HG03064 (cell line): ENCODE measurements at regions not wholly inside any gene's neighbourhood (a gene's known extent, or its start where the extent isn't known, plus 50 kb on each side); places are given as distances from the start of the nearest gene placed in this dataset.
"Not testable (repeated sequence)": the region's sequence is repeated elsewhere in the genome, so short reads cannot be mapped to it uniquely, and the experiment has no call there.

Experiments used
- ATAC-seq: cut with Tn5 transposase; IDR thresholded peaks from one replicate; pipeline ENCODE4 v1.9.1; 2021; ENCODE audit warnings: low read depth; ENCODE audit not compliant: unreplicated experiment

DNA sequence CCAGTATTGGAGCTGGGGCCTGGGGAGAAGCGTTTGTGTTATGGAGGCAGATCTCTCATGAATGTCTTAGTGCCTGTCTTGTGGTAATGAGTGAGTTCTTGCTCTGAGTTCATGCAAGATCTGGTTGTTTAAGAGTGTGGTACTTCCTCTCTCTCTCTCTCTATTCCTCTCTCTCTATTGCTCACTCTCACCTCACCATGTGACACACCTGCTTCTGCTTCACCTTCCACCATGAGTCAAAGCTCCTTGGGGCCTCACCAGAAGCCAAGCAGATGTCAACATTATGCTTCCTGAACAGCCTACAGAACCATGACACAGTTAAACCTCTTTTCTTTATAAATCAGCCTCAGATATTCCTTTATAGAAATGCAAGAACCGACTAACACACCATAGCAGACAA, 242.7 kb upstream of the ADRA1B start:
- no peak for ATAC-seq

- no peak for ATAC-seq
These were observed 237.5 kb upstream of the ADRA1B start for GRCh38 chr5:159678657-159679392.

GRCh38 chr5:159680095-159680494, 236.2 kb upstream of the ADRA1B start:
- no peak for ATAC-seq

GRCh38 chr5:159681661-159682060, 234.6 kb upstream of the ADRA1B start:
- ATAC-seq, result no peak

GRCh38 chr5:159682623-159683022, 233.7 kb upstream of the ADRA1B start:
- ATAC-seq, result no peak

DNA sequence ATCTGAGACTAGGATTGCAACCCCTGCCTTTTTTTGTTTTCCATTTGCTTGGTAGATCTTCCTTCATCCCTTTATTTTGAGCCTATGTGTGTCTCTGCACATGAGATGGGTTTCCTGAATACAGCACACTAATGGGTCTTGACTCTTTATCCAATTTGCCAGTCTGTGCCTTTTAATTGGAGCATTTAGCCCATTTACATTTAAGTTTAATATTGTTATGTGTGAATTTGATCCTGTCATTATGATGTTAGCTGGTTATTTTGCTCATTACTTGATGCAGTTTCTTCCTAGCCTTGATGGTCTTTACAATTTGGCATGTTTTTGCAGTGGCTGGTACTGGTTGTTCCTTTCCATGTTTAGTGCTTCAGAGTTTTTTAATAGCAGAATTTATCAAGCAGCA, 228.4 kb upstream of the ADRA1B start:
- not testable (repeated sequence) for ATAC-seq

DNA sequence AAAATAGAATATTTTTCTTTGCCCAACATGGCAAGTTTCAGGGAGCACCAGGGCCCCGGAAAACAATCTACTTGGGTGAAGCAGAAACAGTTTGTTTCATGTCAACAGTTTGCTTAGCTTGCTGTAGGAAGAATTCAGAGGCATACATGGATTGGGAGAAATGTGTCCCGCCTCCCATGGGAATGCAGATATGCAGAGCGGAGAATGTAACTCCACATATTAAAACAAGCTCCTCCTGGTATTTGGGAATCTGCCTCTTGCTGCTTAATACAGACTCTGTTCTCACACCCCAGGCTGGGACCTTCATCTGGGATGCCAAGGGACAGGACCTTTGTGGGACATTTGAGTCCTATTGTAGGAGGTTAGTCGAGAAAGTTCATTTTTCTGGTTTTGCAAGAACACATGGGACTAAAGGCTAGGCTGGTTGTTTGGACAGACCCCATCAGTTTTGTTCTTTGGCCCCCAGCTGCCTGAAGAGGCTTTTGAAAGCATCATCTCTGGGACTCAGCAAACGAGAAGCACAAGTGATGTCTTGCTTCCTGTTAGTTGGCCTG, 220.5 kb upstream of the ADRA1B start:
- no peak for ATAC-seq

GRCh38 chr5:159697530-159697929, 218.8 kb upstream of the ADRA1B start:
- ATAC-seq, result no peak

GRCh38 chr5:159698322-159698721, 218.0 kb upstream of the ADRA1B start:
- ATAC-seq, result no peak

DNA sequence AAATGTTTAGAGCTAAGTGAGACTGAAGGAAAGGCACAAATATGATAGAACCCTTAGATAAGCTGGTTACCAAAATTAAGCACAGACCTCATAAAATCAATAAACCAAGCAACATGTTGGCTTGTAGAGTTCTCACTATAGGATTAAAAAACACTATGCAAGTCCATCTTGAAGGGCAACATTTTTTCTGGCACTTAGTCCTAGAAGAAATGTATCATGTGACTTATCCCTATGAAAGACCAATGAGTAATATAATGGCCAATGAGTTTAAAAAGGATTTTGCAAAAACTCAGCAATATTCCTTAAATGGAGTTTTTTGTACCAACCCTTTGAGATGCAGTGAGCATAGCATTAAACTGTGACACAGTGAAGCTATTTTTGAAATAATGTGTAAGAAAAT, 216.3 kb upstream of the ADRA1B start:
- no peak for ATAC-seq

DNA sequence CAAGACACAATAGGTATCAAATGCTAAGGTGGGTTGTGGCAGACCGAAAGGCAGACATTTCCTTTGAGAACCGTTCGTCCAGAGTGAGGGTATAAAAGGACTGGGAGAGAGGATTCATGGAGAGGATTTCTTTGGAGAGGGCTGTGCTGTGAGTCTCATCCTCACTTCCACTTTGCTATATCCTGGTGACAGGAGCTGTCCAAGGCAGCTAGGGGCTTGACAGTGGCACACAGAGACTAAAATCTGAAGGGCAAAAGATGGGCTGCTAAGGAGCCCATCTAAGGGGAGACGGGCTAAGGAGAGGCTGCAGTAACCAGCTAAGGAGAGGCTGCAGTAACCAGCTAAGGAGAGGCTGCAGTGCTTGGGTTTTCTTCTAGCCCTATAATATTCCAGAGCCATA, 214.0 kb upstream of the ADRA1B start:
- ATAC-seq, result no peak

DNA sequence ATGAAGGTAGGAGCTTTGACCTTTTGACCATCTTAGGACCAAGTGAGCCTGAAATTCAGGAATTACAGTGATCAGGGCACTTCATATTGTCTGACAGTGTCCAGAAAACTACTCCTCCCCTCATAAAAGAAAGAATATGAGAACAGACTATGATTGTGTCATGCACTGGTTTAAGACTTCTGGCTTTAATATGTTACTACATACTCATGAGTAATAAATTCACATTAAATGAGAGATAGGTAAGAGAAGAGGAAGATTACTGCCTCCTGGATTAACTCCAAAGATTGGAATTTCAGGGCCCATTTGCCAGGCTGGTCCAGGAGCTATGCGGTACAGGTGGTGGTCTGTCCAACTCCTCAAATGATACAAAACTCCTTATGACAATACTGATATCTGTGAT, 213.5 kb upstream of the ADRA1B start:
- ATAC-seq, result no peak

DNA sequence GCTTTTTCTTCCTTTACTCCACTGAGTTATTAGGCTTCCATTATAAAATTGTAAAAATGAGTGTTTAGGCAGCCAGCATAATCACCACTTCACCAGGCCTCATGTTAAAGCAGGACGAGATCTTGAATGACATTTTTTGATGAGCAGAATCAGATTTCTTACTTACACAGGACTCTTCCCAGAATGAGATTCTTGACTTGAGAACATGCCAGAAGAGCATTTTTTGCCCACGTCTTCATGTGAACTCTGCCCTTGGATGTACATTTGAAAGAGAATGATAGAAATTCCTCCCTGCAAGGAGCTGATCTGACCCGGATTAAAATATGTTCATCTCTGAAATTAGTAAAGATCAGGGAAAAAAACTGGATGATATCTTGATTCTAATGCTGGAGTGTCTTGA, 212.1 kb upstream of the ADRA1B start:
- ATAC-seq, result no peak

DNA sequence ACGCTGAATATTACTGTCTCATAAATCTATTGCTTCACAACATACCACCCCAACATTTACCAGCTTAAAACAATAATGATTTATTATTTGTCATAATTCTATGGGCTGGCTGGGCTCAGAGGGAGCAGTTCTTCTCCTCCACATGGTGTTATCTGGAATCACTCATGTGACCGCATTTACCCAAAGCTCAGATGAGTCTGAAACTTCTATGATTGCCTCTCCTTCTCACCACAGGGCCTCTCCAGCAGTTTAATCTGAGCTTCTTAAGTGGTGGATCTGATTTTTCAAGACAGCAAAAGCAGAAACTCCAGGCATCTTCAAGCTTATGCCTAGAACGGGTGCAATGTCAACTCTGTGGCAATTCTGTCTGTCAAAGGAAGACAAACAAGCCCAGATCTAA, 210.3 kb upstream of the ADRA1B start:
- no peak for ATAC-seq

- no peak for ATAC-seq
These were observed 208.2 kb upstream of the ADRA1B start for GRCh38 chr5:159708090-159708489.

GRCh38 chr5:159712672-159713071, 203.6 kb upstream of the ADRA1B start:
- ATAC-seq, result no peak

GRCh38 chr5:159713254-159713653, 203.0 kb upstream of the ADRA1B start:
- no peak for ATAC-seq

DNA sequence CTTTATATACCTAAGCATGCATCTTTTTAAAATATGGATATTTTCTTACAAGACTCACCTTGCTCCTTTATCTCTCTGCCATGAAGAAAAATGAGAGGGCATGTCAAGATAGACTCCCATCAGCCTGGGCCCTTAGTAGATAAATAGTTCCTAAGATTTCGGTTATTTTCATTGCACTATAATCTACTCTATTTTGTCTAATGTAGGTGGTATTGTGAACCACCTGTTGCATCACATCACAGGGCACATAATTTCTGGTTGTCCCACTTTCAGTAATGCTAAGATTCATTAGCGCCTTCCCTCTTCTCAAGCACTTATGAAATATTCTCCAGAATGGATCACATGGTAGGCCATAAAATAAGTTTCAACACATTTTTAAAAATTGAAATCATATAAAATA, 202.5 kb upstream of the ADRA1B start:
- no peak for ATAC-seq

DNA sequence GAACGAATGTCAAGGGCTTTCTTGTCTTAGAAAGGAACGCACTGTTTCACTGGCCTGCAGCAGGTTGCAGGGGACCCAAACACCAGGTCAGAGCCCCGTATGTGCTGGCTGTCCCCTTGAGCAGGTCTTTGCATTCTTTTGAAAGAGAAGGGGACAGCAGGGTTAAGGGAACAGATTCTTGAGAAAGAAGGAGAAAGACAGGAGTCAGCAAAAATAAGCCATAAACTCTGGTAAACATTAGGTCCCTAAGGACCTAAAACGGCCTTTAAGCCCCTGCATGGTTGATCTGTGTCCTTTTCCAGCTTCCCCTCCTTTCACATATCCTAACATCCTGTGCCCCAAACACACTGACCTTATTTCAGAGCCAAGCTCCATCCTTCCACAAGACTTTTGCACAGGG, 190.8 kb upstream of the ADRA1B start:
- ATAC-seq, result no peak

- ATAC-seq, result no peak
These were observed 189.1 kb upstream of the ADRA1B start for GRCh38 chr5:159727167-159727566.

GRCh38 chr5:159730285-159730684, 186.0 kb upstream of the ADRA1B start:
- ATAC-seq, result no peak

DNA sequence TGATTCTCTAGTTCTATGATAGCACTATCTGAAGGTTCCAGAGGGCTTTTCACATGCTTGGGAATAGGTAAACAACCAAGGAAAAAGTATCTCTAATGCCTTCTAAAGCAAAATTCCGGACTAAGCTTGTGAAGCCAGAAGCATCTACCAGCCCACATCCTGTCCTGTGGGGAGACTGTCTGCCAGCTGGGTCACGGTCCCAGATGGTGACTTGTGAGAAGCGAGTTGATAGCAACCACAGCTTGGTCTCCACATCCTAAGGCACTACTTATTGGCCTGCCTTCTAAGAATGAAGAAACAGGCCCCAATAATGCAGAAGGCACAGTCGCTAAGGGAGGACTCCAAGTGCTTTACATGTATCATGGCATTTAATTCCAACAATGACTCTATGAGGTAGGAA, 184.1 kb upstream of the ADRA1B start:
- ATAC-seq, result no peak

GRCh38 chr5:159734366-159734765, 181.9 kb upstream of the ADRA1B start:
- no peak for ATAC-seq
